LNCaP clone FGC (cell line): ENCODE measurements at regions not wholly inside any gene's neighbourhood (a gene's known extent, or its start where the extent isn't known, plus 50 kb on each side); places are given as distances from the start of the nearest gene placed in this dataset.

Experiments
- DNase-seq: peaks from one replicate; pipeline ENCODE4 v3.0.0-alpha.2; 2011; ENCODE audit warnings: low read depth
- H3K4me3 ChIP-seq: 2 replicates; pipeline ENCODE4 v1.5.1; 2011; ENCODE audit warnings: mild to moderate bottlenecking, low read depth, low read length, control low read depth
- TF ChIP-seq, protein P1 (sequence below): IDR thresholded peaks from 2 replicates; pipeline ENCODE4 v1.5.1; 2012; ENCODE audit warnings: mild to moderate bottlenecking; ENCODE audit not compliant: control insufficient read depth, insufficient read depth; ENCODE audit errors: extremely low read depth

- no peak overlapping the region for H3K4me3 ChIP-seq
- TF ChIP-seq, protein P1, sequence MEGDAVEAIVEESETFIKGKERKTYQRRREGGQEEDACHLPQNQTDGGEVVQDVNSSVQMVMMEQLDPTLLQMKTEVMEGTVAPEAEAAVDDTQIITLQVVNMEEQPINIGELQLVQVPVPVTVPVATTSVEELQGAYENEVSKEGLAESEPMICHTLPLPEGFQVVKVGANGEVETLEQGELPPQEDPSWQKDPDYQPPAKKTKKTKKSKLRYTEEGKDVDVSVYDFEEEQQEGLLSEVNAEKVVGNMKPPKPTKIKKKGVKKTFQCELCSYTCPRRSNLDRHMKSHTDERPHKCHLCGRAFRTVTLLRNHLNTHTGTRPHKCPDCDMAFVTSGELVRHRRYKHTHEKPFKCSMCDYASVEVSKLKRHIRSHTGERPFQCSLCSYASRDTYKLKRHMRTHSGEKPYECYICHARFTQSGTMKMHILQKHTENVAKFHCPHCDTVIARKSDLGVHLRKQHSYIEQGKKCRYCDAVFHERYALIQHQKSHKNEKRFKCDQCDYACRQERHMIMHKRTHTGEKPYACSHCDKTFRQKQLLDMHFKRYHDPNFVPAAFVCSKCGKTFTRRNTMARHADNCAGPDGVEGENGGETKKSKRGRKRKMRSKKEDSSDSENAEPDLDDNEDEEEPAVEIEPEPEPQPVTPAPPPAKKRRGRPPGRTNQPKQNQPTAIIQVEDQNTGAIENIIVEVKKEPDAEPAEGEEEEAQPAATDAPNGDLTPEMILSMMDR, result no peak
- no peak for DNase-seq
Observed at GRCh38 chr3:145063616-145064015, 1092.0 kb downstream of the DIPK2A start.

DNA sequence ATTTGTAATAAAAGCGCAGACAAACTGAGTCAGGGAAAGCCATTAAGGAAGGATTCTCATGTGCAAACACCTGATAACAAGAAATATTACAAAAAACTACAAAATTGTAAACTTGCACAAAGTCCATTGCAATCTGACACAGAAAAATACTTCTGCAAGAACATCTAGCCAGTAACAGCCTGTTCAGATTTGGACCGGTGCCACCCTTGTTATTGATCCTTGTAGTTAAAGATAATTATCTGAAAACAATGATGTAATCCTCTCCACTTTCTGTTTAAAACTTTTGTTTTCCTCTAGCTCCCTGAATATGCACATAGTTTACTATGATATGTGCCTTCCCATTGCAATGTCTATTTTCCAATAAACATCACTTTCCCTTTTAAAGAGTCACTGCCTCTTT lies 1090.2 kb downstream of the PLOD2 start:
- DNase-seq, result no peak
- H3K4me3 ChIP-seq, result no peak overlapping the region
- TF ChIP-seq, protein P1, result no peak

DNA sequence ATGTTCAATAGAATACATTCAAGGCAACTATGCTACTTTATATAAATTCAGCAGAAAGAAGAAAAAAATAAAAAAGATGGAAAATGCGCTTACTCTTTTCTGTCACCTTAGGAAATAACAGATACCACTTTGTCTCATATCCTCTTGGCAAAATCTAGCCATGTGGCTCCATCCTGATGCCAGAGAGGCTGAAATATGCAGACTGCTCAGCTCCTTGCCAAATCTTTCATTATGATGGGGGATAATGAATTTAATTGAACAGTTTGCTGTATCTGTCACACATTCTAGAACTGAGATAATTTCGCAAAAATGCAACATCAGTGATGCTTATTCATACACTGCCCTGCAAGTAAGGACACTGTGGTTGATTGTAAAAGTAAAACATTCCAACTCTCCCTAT lies 1081.5 kb downstream of the PLOD2 start:
- TF ChIP-seq, protein P1, result no peak
- no peak overlapping the region for H3K4me3 ChIP-seq
- DNase-seq, result no peak

GRCh38 chr3:145087038-145087437 lies 1073.9 kb downstream of the PLOD2 start:
- TF ChIP-seq, protein P1, result no peak
- no peak overlapping the region for H3K4me3 ChIP-seq
- no peak for DNase-seq

DNA sequence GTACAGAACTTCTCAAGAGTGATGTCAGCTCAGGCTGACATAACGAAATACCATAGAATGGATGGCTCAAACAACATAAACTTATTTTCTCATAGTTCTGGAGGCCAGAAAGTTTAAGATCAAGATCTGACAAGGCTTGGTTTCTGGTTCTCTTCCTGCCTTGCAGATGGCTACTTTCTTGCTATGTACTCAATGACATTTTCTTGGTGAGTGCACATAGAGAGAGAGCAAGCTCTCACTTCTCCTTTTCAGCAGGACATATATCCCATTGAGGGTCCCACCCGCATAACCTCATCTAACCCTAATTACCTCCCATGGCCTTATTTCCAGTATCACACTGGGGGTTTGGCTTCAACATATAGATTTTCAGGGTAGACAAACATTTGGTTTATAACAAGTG lies 1072.1 kb downstream of the PLOD2 start:
- TF ChIP-seq, protein P1, result no peak
- H3K4me3 ChIP-seq, result no peak overlapping the region
- no peak for DNase-seq

DNA sequence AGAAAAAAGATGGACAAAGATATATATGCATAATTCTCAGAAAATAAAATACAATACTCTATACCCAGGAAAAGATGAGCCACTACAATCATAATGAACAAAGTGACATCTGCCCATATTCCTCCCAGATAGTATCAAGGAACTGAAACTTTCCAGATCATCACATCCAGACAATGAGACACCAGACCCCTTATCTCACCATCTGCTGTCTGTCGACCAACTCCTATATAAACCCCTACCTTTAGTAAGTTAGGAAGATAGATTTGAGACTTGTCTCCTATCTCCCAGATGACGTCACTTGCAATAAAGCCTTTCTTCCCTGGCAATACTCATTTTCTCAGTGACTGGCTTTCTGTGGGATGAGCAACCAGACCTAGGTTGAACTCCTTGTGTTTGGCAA lies 1071.6 kb downstream of the PLOD2 start:
- DNase-seq, result no peak

More for the DNA sequence above, 1071.6 kb downstream of the PLOD2 start:
- H3K4me3 ChIP-seq, result no peak overlapping the region
- TF ChIP-seq, protein P1, result no peak
